Tibial nerve (tissue), 4 donors: ENCODE measurements at regions not wholly inside any gene's neighbourhood (a gene's known extent, or its start where the extent isn't known, plus 50 kb on each side); places are given as distances from the start of the nearest gene placed in this dataset.

Experiments used
- DNase-seq, 2 donors: peaks; one replicate each; pipeline ENCODE4 v3.0.0-alpha.2; 2019; ENCODE audit warnings: low spot score in 2 of 2
- H3K27ac ChIP-seq, 4 donors: fragments of 200-600 bp; sonication (generic) in 3 of 4; one replicate each; pipeline ENCODE4 v1.5.1; 2017 to 2019; ENCODE audit warnings: mild to moderate bottlenecking in 1 of 4
- H3K27me3 ChIP-seq, 2 donors: fragments of 200-600 bp; sonication (generic) in 1 of 2; one replicate each; pipeline versions ENCODE4 v1.5.1 to v1.6.0; 2017 to 2019
- H3K36me3 ChIP-seq, 3 donors: fragments of 200-600 bp; sonication (generic); one replicate each; pipeline ENCODE4 v1.5.1; 2018 to 2019
- H3K4me1 ChIP-seq, 4 donors: fragments of 200-600 bp; sonication (generic) in 3 of 4; one replicate each; pipeline ENCODE4 v1.5.1; 2017 to 2019
- H3K4me3 ChIP-seq, 4 donors: fragments of 200-600 bp; sonication (generic) in 3 of 4; one replicate each; pipeline ENCODE4 v1.5.1; 2017 to 2019; ENCODE audit warnings: mild to moderate bottlenecking in 1 of 4, moderate library complexity in 1 of 4
- H3K9me3 ChIP-seq, 4 donors: fragments of 200-600 bp; sonication (generic) in 3 of 4; one replicate each; pipeline ENCODE4 v1.5.1; 2017 to 2019
- EP300 ChIP-seq, 2 donors: sonication (generic); formaldehyde crosslinking; IDR thresholded peaks; one replicate each; pipeline ENCODE4 v1.6.1; 2017; ENCODE audit warnings: antibody characterized with exemption in 2 of 2, mild to moderate bottlenecking in 1 of 2
- POLR2A ChIP-seq, 2 donors: fragments of 450-650 bp; IDR thresholded peaks; one replicate each; pipeline ENCODE4 v1.6.1; 2017; ENCODE audit warnings: antibody characterized with exemption in 2 of 2, mild to moderate bottlenecking in 2 of 2, moderate library complexity in 2 of 2
- WGBS, 2 donors: methylation state at CpG; one replicate each; pipeline ENCODE4 v1.1.5; 2018; 5-methylcytosine and 5-hydroxymethylcytosine counted together
- TF ChIP-seq, protein P1 (sequence below), 5 experiments: fragments of 200-600 bp in 3 of 5; fragments of 450-650 bp in 2 of 5; sonication (generic) in 3 of 5; IDR thresholded peaks; one replicate each; pipeline ENCODE4 v1.5.1; 2016 to 2019; ENCODE audit warnings: antibody characterized with exemption in 5 of 5, mild to moderate bottlenecking in 3 of 5, moderate library complexity in 2 of 5

DNA sequence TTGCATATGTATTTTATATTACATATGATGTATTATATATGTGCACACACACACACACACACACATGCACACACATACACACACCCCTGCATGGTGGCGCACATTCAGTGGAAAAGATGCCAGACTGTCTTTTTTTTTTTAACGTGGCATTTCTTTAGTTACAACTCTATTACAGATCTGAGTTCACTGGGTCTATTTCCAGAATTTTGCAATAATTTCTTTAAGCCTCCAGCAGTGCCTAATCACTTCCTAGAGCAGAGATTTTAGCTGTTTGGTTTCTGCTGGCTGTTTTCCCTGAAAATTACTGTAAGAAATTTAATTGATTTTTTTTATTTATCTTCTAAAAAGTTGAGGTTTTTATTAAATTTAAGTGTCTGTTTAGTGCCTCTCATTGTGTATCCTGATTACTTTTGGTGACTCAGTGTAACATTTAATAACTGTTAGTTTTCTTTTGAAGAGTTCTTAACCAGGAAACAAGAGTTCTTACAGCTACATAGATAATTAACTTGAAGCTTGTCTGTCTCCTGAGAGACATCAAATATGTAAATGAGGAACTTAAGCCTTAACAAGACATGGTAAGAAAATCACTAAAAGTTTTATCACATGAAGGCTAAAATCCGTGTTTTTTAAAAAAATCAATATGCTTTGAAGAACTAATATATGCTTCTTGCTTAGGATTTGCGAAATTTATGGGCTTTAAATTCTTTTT is 232.0 kb downstream of the MDFIC start:
- no peak for DNase-seq
- Histone ChIP-seq H3K4me1 (peaks cover 0 to 3% (median 0%) of the 10 kb centered on the region in 4 donors), H3K27me3 (no peaks in the 10 kb centered on the region), H3K9me3 (no peaks in the 10 kb centered on the region), H3K27ac (no peak overlapping the region), H3K4me3 (no peak overlapping the region), H3K36me3 (no peaks in the 10 kb centered on the region)
- 79 to 82% methylated on average over 4 of the region's 4 CpGs for WGBS, 2 donors
- no peak for TF ChIP-seq POLR2A (IDR thresholded peaks at IDR 0.05)
- TF ChIP-seq, protein P1, sequence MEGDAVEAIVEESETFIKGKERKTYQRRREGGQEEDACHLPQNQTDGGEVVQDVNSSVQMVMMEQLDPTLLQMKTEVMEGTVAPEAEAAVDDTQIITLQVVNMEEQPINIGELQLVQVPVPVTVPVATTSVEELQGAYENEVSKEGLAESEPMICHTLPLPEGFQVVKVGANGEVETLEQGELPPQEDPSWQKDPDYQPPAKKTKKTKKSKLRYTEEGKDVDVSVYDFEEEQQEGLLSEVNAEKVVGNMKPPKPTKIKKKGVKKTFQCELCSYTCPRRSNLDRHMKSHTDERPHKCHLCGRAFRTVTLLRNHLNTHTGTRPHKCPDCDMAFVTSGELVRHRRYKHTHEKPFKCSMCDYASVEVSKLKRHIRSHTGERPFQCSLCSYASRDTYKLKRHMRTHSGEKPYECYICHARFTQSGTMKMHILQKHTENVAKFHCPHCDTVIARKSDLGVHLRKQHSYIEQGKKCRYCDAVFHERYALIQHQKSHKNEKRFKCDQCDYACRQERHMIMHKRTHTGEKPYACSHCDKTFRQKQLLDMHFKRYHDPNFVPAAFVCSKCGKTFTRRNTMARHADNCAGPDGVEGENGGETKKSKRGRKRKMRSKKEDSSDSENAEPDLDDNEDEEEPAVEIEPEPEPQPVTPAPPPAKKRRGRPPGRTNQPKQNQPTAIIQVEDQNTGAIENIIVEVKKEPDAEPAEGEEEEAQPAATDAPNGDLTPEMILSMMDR (IDR thresholded peaks at IDR 0.05) = no peak
- TF ChIP-seq EP300 (IDR thresholded peaks at IDR 0.05) = no peak

DNA sequence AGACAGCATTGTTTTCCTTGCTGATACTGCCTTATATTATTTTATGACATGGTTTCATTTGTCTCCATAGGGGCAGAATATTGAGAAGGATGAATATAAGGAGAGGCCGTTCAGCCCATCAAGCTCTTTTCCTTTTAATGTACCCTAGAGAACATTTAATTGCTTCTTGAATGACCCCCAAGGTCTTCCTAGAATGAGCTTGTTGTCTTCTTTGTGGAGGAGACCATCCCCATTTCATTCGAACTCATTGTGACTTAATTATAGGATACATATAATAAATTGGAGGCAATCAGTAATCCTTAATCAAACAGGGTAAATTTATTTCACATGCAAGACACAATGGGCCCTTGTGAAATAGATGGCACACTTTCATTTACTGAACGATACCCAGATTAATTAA is 231.3 kb downstream of the MDFIC start:
- H3K9me3 ChIP-seq = no peaks in the 10 kb centered on the region
- DNase-seq = no peak
- H3K4me1 ChIP-seq = peaks cover 0 to 3% (median 0%) of the 10 kb centered on the region in 4 donors
- no peak overlapping the region for H3K4me3 ChIP-seq
- no peaks in the 10 kb centered on the region for H3K36me3 ChIP-seq
- TF ChIP-seq POLR2A (IDR thresholded peaks at IDR 0.05) (no peak), EP300 (IDR thresholded peaks at IDR 0.05) (no peak)
- TF ChIP-seq, protein P1 (IDR thresholded peaks at IDR 0.05) = no peak
- no peak overlapping the region for H3K27ac ChIP-seq
- WGBS, 2 donors = 64 to 70% methylated on average over 3 of the region's 3 CpGs
- H3K27me3 ChIP-seq = no peaks in the 10 kb centered on the region

DNA sequence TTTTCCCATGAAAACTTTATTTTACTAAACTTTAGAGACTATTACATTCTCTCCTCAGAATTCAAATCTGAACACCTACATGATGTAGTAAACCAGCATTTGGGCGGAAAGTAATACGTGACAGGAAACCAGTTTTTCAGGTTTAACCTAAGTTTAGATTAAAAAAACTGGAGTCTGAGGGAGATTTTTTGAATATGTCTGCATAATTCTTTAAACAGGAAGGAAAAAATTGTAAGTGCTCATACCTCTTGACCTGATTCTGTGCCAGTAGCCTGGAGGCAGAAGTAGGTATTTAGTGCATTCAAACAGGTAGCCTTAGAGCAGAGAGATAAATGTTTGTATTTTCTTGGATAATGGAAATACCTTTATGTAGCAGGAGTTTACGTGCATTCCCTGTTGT is 224.3 kb downstream of the MDFIC start:
- no peaks in the 10 kb centered on the region for H3K27me3 ChIP-seq
- no peak overlapping the region for H3K4me3 ChIP-seq
- no peaks in the 10 kb centered on the region for H3K36me3 ChIP-seq
- TF ChIP-seq EP300 (IDR thresholded peaks at IDR 0.05) (no peak), POLR2A (IDR thresholded peaks at IDR 0.05) (no peak)
- TF ChIP-seq, protein P1 (IDR thresholded peaks at IDR 0.05) = no peak
- H3K9me3 ChIP-seq = no peaks in the 10 kb centered on the region
- H3K4me1 ChIP-seq = peaks cover 0 to 5% (median 0%) of the 10 kb centered on the region in 4 donors
- 93 to 96% methylated on average over 3 of the region's 3 CpGs for WGBS, 2 donors
- peak overlapping the region in 1 of 4 donors; percentile 27 for H3K27ac ChIP-seq
- DNase-seq = no peak

DNA sequence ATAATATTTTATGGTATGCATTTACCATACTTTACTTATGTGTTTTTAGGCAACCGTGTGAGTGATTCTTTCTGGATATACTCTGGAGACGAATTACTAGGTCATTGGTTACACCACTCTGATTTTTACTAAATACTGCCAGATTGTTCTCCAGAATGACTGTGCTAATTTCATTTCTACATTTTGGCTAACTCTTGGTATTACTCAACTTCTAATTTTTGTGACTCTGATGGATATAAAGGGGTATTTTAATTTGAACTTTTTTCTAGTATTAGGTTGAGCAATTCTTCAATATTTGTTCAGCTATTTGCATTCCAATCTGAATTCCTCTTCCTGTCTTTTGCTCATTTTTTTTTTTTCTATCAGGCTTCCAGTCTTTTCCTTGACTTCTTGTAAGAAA is 223.6 kb downstream of the MDFIC start:
- Histone ChIP-seq H3K36me3 (no peaks in the 10 kb centered on the region), H3K27ac (peak overlapping the region in 1 of 4 donors; percentile 27), H3K9me3 (no peaks in the 10 kb centered on the region), H3K4me1 (peaks cover 0 to 5% (median 0%) of the 10 kb centered on the region in 4 donors), H3K4me3 (no peak overlapping the region), H3K27me3 (no peaks in the 10 kb centered on the region)
- no peak for DNase-seq
- no peak for TF ChIP-seq POLR2A (IDR thresholded peaks at IDR 0.05)
- TF ChIP-seq EP300 (IDR thresholded peaks at IDR 0.05) = peak; percentile 12 to 65
- 11 to 12% methylated on average over 2 of the region's 2 CpGs for WGBS, 2 donors

DNA sequence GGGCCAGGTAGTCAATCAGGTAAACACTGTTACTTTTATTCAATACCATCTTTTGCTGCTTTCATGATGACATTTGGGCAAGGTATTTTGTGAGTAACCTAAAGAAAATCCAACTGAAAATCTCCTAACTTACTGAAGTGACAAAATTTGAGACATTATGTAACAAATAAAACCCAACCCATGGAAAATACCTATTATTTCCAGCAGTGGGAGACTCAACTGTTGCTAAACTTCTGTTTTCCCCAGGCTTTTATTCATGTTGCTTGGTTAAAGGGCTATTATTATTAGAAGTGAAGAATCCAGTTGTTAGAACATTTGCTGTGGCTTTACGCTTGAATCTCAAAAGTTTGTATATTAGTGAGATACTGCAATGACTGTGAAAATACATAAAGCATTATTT is 215.9 kb downstream of the MDFIC start:
- 89 to 93% methylated on average over 1 of the region's 1 CpG for WGBS, 2 donors

More for the DNA sequence above, 215.9 kb downstream of the MDFIC start:
- TF ChIP-seq POLR2A (IDR thresholded peaks at IDR 0.05) = no peak
- TF ChIP-seq EP300 (IDR thresholded peaks at IDR 0.05) = no peak
- TF ChIP-seq, protein P1 (IDR thresholded peaks at IDR 0.05) = no peak
- no peak for DNase-seq
- H3K27ac ChIP-seq = no peak overlapping the region
- H3K27me3 ChIP-seq = no peaks in the 10 kb centered on the region
- H3K4me3 ChIP-seq = no peak overlapping the region
- H3K36me3 ChIP-seq = no peaks in the 10 kb centered on the region
- H3K4me1 ChIP-seq = peaks cover 0 to 19% (median 0%) of the 10 kb centered on the region in 4 donors
- H3K9me3 ChIP-seq = no peaks in the 10 kb centered on the region
